ENCODE measurements at regions not wholly inside any gene's neighbourhood (a gene's known extent, or its start where the extent isn't known, plus 50 kb on each side); places are given as distances from the start of the nearest gene placed in this dataset.

DNA sequence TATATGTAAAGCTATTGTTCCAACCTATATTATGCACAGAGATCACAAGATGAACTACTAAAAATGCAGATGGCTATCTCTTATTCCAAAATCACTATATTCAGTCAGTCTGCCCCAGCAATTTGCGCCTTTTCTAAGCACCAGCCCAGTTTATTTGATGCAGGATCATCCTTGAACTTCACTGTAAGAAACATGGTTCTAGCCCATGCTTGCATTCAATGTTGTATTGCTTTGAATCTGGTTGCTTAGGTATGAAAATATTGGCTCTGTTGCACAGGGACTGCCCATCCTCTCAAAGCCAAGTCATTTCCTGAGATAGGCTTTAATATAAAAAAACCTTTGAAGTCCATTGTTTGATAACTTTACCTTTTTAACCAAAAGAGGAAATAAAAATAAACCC lies 170.5 kb upstream of the LRIG1 start:
- H3K79me2 ChIP-seq (ENCODE audit: control insufficient read depth, insufficient read depth, low read length) = no peaks in the 10 kb centered on the region
- no peaks in the 10 kb centered on the region for H3K4me1 ChIP-seq (replicated peaks in 1 of 2; ENCODE audit: control insufficient read depth in 2 of 2, insufficient read depth in 2 of 2, low read length in 2 of 2)
- H3K4me2 ChIP-seq (ENCODE audit: insufficient read depth, low read length) = no peak overlapping the region
- ATAC-seq = no peak
- H3K27me3 ChIP-seq (ENCODE audit: control insufficient read depth in 2 of 2, insufficient read depth in 2 of 2, low read length in 2 of 2) = no peaks in the 10 kb centered on the region
- intact Hi-C loops (cut with micrococcal nuclease) (no loop called here), in situ Hi-C loops (cut with MboI) (no loop called here)
- no peak for FAIRE-seq
- POLR2A ChIA-PET = no interaction called here
- WGBS (ENCODE audit: insufficient coverage, low coverage, missing lambda C conversion rate) = 0% methylated on average over 1 of the region's 1 CpG
- CTCF ChIA-PET (ENCODE audit: low intra/inter-chr PET ratio) = no interaction called here
- no peaks in the 10 kb centered on the region for H4K20me1 ChIP-seq (replicated peaks; ENCODE audit: control insufficient read depth, insufficient read depth, low read length)
- no peak overlapping the region for H3K9ac ChIP-seq (ENCODE audit: insufficient read depth in 1 of 2, low read depth in 2 of 2, low read length in 2 of 2)
- H3K9me1 ChIP-seq (ENCODE audit: control insufficient read depth, insufficient read depth, low read length) = no peaks in the 10 kb centered on the region
- H3K36me3 ChIP-seq (ENCODE audit: control insufficient read depth, insufficient read depth, low read length) = no peaks in the 10 kb centered on the region
- no peak for TF ChIP-seq ZNF124 (CRISPR knock-in tag; IDR thresholded peaks at IDR 0.05)
- TF ChIP-seq CBX3 (IDR thresholded peaks at IDR 0.05; ENCODE audit: borderline replicate concordance in 1 of 2, low read length in 2 of 2) = no peak
- TF ChIP-seq HCFC1 (IDR thresholded peaks at IDR 0.05; ENCODE audit: low read depth, low read length) = no peak
- no peak for TF ChIP-seq BCL6 (CRISPR knock-in tag; IDR thresholded peaks at IDR 0.05)
- TF ChIP-seq NBN (IDR thresholded peaks at IDR 0.05; ENCODE audit: low read depth) = no peak
- TF ChIP-seq ZNF408 (CRISPR knock-in tag; IDR thresholded peaks at IDR 0.05; ENCODE audit: low read depth) = no peak
- no peak for TF ChIP-seq TAL1 (IDR thresholded peaks at IDR 0.05)
- TF ChIP-seq SMAD1 (IDR thresholded peaks at IDR 0.05; ENCODE audit: low read depth, low read length, partially characterized antibody) = no peak
- TF ChIP-seq CCAR2 (IDR thresholded peaks at IDR 0.05; ENCODE audit: low read depth, low read length) = no peak
- TF ChIP-seq THRAP3 (IDR thresholded peaks at IDR 0.05; ENCODE audit: borderline replicate concordance) = no peak
- TF ChIP-seq HSF4 (CRISPR knock-in tag; IDR thresholded peaks at IDR 0.05; ENCODE audit: borderline replicate concordance) = no peak
- no peak for TF ChIP-seq NR2F6 (CRISPR knock-in tag; IDR thresholded peaks at IDR 0.05)
- no peak for TF ChIP-seq POU5F1 (IDR thresholded peaks at IDR 0.05; ENCODE audit: borderline replicate concordance, low read depth, low read length, partially characterized antibody)
- TF ChIP-seq, protein P1, sequence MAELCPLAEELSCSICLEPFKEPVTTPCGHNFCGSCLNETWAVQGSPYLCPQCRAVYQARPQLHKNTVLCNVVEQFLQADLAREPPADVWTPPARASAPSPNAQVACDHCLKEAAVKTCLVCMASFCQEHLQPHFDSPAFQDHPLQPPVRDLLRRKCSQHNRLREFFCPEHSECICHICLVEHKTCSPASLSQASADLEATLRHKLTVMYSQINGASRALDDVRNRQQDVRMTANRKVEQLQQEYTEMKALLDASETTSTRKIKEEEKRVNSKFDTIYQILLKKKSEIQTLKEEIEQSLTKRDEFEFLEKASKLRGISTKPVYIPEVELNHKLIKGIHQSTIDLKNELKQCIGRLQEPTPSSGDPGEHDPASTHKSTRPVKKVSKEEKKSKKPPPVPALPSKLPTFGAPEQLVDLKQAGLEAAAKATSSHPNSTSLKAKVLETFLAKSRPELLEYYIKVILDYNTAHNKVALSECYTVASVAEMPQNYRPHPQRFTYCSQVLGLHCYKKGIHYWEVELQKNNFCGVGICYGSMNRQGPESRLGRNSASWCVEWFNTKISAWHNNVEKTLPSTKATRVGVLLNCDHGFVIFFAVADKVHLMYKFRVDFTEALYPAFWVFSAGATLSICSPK (IDR thresholded peaks at IDR 0.05; ENCODE audit: borderline replicate concordance) = no peak
- no peak for TF ChIP-seq ZNF76 (CRISPR knock-in tag; IDR thresholded peaks at IDR 0.05; ENCODE audit: borderline replicate concordance)
- TF ChIP-seq, protein P2, sequence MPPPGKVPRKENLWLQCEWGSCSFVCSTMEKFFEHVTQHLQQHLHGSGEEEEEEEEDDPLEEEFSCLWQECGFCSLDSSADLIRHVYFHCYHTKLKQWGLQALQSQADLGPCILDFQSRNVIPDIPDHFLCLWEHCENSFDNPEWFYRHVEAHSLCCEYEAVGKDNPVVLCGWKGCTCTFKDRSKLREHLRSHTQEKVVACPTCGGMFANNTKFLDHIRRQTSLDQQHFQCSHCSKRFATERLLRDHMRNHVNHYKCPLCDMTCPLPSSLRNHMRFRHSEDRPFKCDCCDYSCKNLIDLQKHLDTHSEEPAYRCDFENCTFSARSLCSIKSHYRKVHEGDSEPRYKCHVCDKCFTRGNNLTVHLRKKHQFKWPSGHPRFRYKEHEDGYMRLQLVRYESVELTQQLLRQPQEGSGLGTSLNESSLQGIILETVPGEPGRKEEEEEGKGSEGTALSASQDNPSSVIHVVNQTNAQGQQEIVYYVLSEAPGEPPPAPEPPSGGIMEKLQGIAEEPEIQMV (tag; conservative IDR thresholded peaks at IDR 0.05; ENCODE audit: low read depth) = no peak
- TF ChIP-seq, protein P3, sequence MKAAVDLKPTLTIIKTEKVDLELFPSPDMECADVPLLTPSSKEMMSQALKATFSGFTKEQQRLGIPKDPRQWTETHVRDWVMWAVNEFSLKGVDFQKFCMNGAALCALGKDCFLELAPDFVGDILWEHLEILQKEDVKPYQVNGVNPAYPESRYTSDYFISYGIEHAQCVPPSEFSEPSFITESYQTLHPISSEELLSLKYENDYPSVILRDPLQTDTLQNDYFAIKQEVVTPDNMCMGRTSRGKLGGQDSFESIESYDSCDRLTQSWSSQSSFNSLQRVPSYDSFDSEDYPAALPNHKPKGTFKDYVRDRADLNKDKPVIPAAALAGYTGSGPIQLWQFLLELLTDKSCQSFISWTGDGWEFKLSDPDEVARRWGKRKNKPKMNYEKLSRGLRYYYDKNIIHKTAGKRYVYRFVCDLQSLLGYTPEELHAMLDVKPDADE (conservative IDR thresholded peaks at IDR 0.05; ENCODE audit: control insufficient read depth, low read depth, low read length) = no peak
- no peak for TF ChIP-seq ZNF316 (IDR thresholded peaks at IDR 0.05)
- TF ChIP-seq JUND (IDR thresholded peaks at IDR 0.05; ENCODE audit: borderline replicate concordance, low read depth, low read length) = no peak
- no peak for TF ChIP-seq JUND (tag; IDR thresholded peaks at IDR 0.05; ENCODE audit: borderline replicate concordance, low read depth, low read length)
- no peak for TF ChIP-seq BACH1 (tag; IDR thresholded peaks at IDR 0.05)
- H3K9me3 ChIP-seq (replicated peaks; ENCODE audit: control insufficient read depth, insufficient read depth, low read depth, low read length) = no peaks in the 10 kb centered on the region
- no peak overlapping the region for H2AFZ ChIP-seq (ENCODE audit: low read depth, low read length)
- no peak for DNase-seq (ENCODE audit: extremely low read depth in 1 of 4, low spot score in 3 of 4)
- no peak overlapping the region for H3K27ac ChIP-seq (ENCODE audit: extremely low read depth, low read depth, low read length)
- no peak overlapping the region for H3K4me3 ChIP-seq
- BruUV-seq (replicated peaks) = no TSS peak
